GM18505 (cell line): ENCODE measurements at regions not wholly inside any gene's neighbourhood (a gene's known extent, or its start where the extent isn't known, plus 50 kb on each side); places are given as distances from the start of the nearest gene placed in this dataset.
A peak's percentile ranks its signal among the peaks of the same experiment; 100 is the strongest.

Experiments
- ATAC-seq: cut with Tn5 transposase; IDR thresholded peaks from one replicate; pipeline ENCODE4 v1.9.1; 2021; ENCODE audit not compliant: unreplicated experiment
- POLR2A ChIP-seq: IDR thresholded peaks from 4 replicates; pipeline ENCODE4 v1.6.1; 2011; ENCODE audit warnings: borderline replicate concordance; ENCODE audit not compliant: insufficient read depth, insufficient read length; ENCODE audit errors: extremely low read depth

DNA sequence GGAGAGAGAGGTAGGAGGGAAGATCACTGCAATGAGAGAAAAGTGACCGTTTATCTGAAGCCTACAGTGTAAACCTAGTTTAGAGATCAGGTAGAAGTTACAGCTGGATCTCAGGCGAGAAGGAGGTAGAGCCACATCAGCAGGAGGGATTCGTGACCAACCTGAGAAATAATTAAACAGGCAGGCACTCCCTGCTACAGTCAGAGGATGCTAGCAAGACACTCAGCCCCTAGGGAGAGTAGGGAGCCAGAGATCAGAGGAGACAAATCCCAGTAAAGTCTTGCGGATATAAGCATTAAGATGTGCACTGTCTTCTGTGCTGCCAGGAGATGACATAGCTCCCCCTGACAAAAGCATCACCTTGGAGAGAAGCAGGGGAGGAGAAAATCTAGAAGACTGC lies 629.1 kb upstream of the SLC39A10 start:
- TF ChIP-seq POLR2A, result no peak
- ATAC-seq, result no peak

DNA sequence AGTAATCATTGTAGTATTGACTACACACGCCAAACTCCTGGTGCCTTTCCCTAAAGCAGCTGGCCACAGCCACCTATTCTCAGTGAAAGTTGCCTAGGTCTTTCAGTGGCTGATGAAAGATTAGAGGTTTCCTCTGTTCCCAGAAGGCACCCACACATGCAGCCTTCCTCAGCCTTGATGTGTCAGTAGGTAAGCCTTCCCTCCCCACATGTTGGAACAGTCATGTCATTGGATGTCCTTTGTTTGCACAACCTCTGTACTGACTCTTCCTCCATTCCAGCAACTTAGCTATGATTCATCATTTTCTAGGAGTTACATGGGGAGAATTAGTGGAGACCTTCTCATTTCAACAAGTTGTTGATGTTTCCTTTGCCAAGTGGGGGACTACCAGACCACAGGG lies 630.8 kb upstream of the SLC39A10 start:
- ATAC-seq, result no peak
- no peak for TF ChIP-seq POLR2A

DNA sequence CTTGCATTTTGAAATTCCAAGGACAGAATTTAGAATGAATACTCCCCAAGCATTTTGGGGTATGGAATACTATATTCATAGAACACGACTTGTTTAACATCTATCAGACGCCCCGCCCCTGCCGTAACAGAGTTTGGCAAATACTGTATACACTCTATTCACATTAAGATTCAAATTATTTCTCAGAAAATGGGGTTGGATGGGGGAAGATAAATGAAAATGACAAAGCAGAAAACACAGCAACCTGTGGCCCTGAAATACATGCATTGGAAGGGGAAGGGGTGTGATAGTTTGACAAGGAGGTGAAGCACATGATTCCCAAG lies 634.6 kb upstream of the SLC39A10 start:
- TF ChIP-seq POLR2A, result no peak
- no peak for ATAC-seq

DNA sequence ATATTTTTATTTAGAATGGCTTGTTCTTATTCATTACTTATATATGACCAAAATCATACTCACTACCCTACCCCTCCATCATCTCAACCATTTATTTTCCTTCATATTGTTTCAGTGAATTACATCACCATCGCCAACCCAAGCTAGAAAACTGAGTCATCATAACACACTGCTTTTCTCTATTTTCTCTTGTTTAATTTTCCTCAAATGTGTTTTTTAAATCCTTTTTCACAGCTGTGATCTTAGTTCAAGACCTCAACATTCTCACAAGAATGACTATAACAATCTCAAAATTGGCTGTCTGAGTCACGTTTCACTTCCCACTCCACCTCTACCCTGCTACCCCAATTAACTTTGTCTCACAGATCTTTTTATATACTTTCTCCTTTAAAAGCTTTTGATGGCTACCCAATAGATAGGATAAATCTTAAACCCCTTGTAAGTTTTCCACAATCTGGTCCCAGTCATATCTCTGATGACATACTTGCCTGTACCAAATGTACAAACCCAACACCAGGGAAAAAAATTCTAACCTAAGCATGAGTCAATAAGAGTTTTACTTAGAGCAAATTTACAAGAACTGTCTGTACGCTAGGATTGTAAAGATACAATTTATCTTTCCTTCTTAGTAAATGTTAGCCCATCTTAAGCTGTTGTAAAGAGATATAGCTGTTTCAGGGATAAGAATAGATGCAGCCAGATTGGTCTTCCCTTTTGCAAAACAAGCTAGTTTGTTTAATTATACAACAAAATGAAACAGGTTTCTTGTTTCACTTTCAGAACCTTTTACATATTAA lies 635.1 kb upstream of the SLC39A10 start:
- peak; percentile 91 for ATAC-seq

DNA sequence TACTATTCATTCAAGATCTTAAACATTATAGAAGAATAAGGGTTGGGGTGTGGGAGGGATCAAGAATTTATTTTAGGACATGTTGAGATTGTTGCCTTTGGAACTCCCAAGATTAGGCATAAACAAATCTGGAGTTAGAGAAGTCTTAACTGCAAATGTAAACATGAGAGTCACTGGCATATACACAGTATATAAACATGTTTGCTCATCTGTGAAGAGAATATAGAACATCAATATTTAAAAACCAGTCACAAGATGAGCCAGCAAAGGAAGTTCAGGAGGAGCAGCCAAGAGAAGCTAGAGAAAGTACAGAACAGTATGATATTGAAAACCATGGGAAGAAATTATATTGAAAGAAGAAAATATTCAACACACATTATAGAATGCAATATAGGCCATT lies 638.6 kb upstream of the SLC39A10 start:
- TF ChIP-seq POLR2A, result no peak
- ATAC-seq, result no peak

More for the DNA sequence above, 635.1 kb upstream of the SLC39A10 start:
- no peak for TF ChIP-seq POLR2A

DNA sequence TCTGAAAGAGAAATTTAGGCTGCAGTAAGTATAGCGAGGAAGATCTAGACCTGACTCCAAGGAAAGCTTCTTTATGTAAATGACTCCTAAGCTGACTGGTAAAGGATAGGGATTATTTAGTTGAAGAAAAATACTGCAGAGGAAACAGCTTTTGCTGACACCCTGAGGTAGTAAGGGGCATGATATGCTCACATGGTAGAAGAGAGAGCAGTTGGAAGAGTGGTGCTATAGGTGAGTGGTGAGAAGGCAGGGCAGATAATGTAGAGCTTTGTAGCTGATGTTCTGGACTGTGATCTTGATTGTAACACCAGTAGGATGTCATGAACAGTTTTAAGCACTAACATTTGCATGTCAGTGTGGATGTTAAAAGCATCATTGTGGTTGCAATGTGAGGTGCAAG lies 639.1 kb upstream of the SLC39A10 start:
- TF ChIP-seq POLR2A, result no peak
- no peak for ATAC-seq

DNA sequence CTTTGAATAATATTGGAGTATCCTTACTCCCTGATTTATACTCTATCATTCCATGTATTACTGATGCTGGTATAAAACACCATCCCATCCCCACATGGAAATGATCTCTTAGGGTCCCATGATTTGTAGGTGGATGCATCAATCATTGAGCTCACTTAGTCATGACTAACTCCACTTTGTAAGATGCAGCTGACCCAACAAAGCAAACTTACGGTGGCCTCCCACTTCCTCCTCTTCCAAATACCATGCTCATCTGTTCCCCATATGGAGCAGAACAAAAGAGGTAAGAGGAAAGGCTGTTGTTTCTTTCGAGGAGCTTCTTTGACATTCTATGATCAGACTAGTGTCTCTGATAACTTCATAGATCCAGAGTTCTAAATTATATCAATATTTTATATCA lies 640.2 kb upstream of the SLC39A10 start:
- no peak for ATAC-seq
- no peak for TF ChIP-seq POLR2A

DNA sequence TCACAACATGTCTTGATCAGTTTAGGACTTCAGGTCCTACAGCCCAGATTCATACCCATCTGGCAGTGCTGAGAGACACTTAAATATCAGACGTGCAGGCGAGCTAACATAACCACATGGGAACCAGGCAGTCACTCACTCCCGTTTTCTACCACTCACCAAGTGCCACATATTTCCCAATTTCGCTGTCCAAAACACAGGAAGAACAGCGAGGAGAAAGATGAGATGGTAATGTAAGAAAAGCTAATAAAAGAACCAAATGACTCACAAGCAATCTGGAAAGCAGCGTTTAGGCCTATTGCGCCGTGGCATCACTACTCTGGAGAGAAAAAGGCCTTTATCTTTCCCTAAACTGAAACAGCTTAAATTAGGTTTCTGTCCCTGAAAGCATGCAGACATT lies 647.8 kb upstream of the SLC39A10 start:
- no peak for TF ChIP-seq POLR2A
- ATAC-seq, result no peak

DNA sequence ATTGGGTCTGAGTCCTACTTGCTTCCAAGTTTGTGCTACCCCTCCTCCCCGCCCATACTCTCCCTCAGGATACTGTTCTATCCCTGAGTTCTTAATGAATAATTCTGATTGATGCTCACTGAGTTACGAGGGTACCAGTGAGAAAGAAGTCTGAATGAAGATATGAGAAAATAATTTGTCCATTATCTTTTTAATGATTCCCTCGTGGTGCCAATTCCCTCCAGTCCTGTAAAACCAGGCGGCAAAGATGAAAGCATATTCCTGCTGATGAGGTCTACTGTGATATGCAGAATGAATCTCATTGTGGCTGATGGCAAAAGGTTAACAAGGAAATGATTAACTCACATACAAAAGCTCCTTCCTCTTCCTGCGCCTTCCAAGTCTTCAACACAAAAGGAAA lies 650.2 kb upstream of the SLC39A10 start:
- no peak for TF ChIP-seq POLR2A
- ATAC-seq, result no peak

DNA sequence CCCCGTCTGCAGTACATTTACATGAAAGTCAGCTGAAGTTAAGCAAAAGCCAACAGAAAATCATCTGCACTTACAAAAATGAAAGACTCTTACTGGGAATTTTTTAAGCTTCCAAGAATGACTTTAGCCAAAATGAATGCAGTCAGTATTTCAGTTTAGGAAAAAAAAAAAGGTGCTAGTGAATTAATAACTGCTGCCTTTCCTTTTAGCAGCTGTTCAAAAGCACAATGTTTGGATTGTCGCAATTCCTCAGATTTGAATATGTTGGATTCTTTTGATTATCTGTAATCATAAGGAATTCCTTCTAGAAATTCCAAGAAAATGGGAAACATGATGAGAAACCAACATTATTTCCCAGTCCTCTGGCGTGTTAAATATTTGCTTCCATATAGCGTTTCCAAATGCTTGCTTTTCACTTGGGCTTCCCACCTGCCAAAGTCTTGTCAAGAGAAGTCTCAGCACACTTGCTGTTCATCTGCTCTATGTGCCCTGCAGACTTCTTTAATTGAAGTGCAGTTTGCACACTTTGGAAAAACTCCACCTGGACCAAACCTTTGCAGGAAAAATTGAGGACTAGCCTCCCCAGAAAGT lies 653.0 kb upstream of the SLC39A10 start:
- TF ChIP-seq POLR2A, result no peak
- no peak for ATAC-seq

DNA sequence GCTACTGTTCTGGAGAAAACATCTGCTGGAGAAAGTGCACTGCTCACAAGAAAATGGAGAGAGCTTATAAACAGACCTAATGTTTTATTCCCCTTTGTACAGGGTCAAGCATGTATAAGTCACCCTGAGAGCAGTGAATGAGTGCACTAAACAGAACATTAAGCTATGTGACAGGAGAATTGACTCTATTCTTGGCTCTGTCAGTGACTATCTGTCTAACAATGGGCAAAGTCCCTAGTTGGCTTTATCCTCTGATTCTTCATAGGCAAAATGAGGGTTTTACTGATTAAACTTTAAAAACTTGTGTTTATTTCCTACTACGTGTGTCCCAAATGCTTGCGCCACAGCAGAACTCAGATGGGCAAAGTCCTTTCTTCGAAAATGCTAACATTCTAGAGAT lies 655.1 kb upstream of the SLC39A10 start:
- no peak for ATAC-seq
- TF ChIP-seq POLR2A, result no peak

DNA sequence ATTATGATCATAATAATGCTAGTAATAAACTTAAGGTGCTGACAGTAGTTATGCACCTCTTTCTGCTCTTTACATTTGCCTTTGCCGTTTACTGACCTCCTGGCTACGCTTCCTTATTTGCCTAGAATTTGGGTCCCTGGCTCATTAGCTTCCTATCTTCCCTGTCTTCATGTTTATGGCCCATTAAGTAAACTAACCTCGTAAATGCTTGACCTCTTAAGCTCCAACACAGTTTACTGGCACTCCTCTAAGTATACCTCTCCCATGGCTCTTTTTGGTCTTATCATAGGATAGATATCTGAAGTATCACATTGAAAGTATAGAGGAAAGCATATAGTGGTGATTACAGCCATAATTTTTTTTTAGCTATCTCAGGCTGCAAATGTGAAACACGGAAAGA lies 657.3 kb upstream of the SLC39A10 start:
- no peak for TF ChIP-seq POLR2A

DNA sequence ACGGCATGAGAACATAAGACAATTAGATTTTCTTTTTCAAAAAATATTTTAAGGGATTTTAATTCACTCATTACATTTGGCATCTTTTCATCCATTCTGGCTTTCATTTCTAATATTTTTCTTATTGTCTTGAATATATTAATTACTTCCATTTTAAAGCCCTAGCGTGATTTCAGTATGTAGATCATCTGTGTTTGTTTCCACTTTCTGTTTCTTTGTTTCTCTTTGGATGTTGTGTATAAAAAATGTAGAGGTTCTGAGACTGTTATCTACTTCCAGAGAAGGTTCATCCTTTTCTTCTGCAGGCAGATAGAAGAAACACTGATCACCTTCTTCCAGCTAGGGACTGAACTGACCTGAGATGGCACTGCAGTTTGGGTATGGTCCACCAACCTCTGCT lies 664.4 kb upstream of the SLC39A10 start:
- TF ChIP-seq POLR2A, result no peak
- ATAC-seq, result no peak

More for the DNA sequence above, 657.3 kb upstream of the SLC39A10 start:
- no peak for ATAC-seq

DNA sequence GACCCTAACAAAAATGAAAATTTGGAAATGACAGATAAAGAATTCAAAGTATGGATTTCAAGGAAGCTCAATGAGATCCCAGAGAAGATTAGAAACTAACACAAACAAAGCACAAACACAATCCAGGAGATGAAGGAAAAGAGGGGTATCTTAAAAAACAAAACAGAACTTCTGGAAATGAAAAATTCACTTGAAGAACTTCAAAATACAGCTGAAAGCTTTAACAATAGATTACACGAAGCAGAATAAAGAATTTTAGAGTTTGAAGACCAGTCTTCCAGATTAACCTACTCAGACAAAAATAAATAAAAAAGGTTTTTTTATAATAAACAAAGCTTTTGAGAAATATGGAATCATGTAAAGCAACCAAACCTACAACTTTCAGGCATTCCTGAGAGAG lies 671.8 kb upstream of the SLC39A10 start:
- no peak for ATAC-seq
- no peak for TF ChIP-seq POLR2A
